Parathyroid adenoma (tissue), 2 donors: ENCODE measurements at regions not wholly inside any gene's neighbourhood (a gene's known extent, or its start where the extent isn't known, plus 50 kb on each side); places are given as distances from the start of the nearest gene placed in this dataset.

Source experiments
- H2AFZ ChIP-seq: fragments of 300-600 bp; sonication (generic); one replicate; pipeline ENCODE4 v1.7.0; 2017; ENCODE audit warnings: antibody characterized with exemption, mild to moderate bottlenecking
- H3K27ac ChIP-seq: fragments of 300-600 bp; sonication (generic); one replicate; pipeline ENCODE4 v1.7.0; 2017
- H3K27me3 ChIP-seq: fragments of 300-600 bp; sonication (generic); one replicate; pipeline ENCODE4 v1.7.0; 2017; ENCODE audit warnings: low read length; ENCODE audit not compliant: control insufficient read depth, insufficient read depth
- H3K36me3 ChIP-seq: fragments of 300-600 bp; sonication (generic); one replicate; pipeline ENCODE4 v1.7.0; 2017; ENCODE audit warnings: low read length; ENCODE audit not compliant: control insufficient read depth, insufficient read depth
- H3K4me1 ChIP-seq: fragments of 300-600 bp; sonication (generic); one replicate; pipeline ENCODE4 v1.7.0; 2017; ENCODE audit warnings: control low read depth
- H3K4me2 ChIP-seq: fragments of 300-600 bp; sonication (generic); one replicate; pipeline ENCODE4 v1.7.0; 2017; ENCODE audit warnings: low read length
- H3K4me3 ChIP-seq: fragments of 300-600 bp; sonication (generic); one replicate; pipeline ENCODE4 v1.7.0; 2017; ENCODE audit warnings: low read depth, low read length
- H3K79me2 ChIP-seq: fragments of 300-600 bp; sonication (generic); one replicate; pipeline ENCODE4 v1.7.0; 2017; ENCODE audit warnings: control low read depth
- H3K9ac ChIP-seq: fragments of 300-600 bp; sonication (generic); one replicate; pipeline ENCODE4 v1.7.0; 2017; ENCODE audit warnings: mild to moderate bottlenecking
- H3K9me3 ChIP-seq: fragments of 300-600 bp; sonication (generic); one replicate; pipeline ENCODE4 v1.7.0; 2017; ENCODE audit warnings: low read length; ENCODE audit not compliant: control insufficient read depth
- CTCF ChIP-seq: fragments of 300-600 bp; sonication (generic); IDR thresholded peaks from one replicate; pipeline ENCODE4 v1.7.0; 2017; ENCODE audit warnings: antibody characterized with exemption, mild to moderate bottlenecking
- donor health status: primary hyperparathyroidism.

GRCh38 chr17:77429969-77430752 is 289.4 kb downstream of the SEC14L1 start:
- H3K4me1 ChIP-seq: peaks cover 12% of the 10 kb centered on the region

GRCh38 chr17:77432034-77432661 is 291.4 kb downstream of the SEC14L1 start:
- Histone ChIP-seq H3K4me1 (peaks cover 4% of the 10 kb centered on the region), H3K79me2 (peaks cover 69% of the 10 kb centered on the region), H3K36me3 (no peaks in the 10 kb centered on the region), H3K4me3 (no peak overlapping the region), H3K27ac (no peak overlapping the region), H2AFZ (no peak overlapping the region), H3K9me3 (no peaks in the 10 kb centered on the region), H3K4me2 (no peak overlapping the region), H3K27me3 (no peaks in the 10 kb centered on the region), H3K9ac (no peak overlapping the region)
- no peak for TF ChIP-seq CTCF

More at GRCh38 chr17:77429969-77430752, 289.4 kb downstream of the SEC14L1 start:
- H3K79me2 ChIP-seq: peaks cover 56% of the 10 kb centered on the region
- no peaks in the 10 kb centered on the region for H3K9me3 ChIP-seq
- no peak overlapping the region for H2AFZ ChIP-seq
- H3K4me2 ChIP-seq: no peak overlapping the region
- H3K36me3 ChIP-seq: no peaks in the 10 kb centered on the region
- H3K27ac ChIP-seq: peak overlapping the region; percentile 34
- H3K9ac ChIP-seq: no peak overlapping the region
- peak; percentile 86 for TF ChIP-seq CTCF
- H3K27me3 ChIP-seq: no peaks in the 10 kb centered on the region
- H3K4me3 ChIP-seq: no peak overlapping the region

GRCh38 chr17:77432742-77433141 is 292.0 kb downstream of the SEC14L1 start:
- H3K27ac ChIP-seq: no peak overlapping the region
- H3K79me2 ChIP-seq: peaks cover 75% of the 10 kb centered on the region
- no peak overlapping the region for H3K4me2 ChIP-seq
- no peaks in the 10 kb centered on the region for H3K36me3 ChIP-seq
- no peaks in the 10 kb centered on the region for H3K9me3 ChIP-seq
- no peak overlapping the region for H3K4me3 ChIP-seq
- H3K4me1 ChIP-seq: peaks cover 7% of the 10 kb centered on the region
- H3K9ac ChIP-seq: no peak overlapping the region
- H3K27me3 ChIP-seq: no peaks in the 10 kb centered on the region
- no peak overlapping the region for H2AFZ ChIP-seq
- TF ChIP-seq CTCF: no peak

GRCh38 chr17:77433385-77434135 is 292.8 kb downstream of the SEC14L1 start:
- Histone ChIP-seq H3K9me3 (no peaks in the 10 kb centered on the region), H3K4me2 (no peak overlapping the region), H2AFZ (no peak overlapping the region), H3K36me3 (no peaks in the 10 kb centered on the region), H3K79me2 (peaks cover 78% of the 10 kb centered on the region), H3K27ac (no peak overlapping the region), H3K4me3 (no peak overlapping the region), H3K9ac (no peak overlapping the region), H3K27me3 (no peaks in the 10 kb centered on the region), H3K4me1 (peaks cover 7% of the 10 kb centered on the region)
- no peak for TF ChIP-seq CTCF
